GM18498 (cell line): ENCODE measurements at regions not wholly inside any gene's neighbourhood (a gene's known extent, or its start where the extent isn't known, plus 50 kb on each side); places are given as distances from the start of the nearest gene placed in this dataset.
"Not testable (repeated sequence)": the region's sequence is repeated elsewhere in the genome, so short reads cannot be mapped to it uniquely, and the experiment has no call there.

ENCODE experiments used
- ATAC-seq: cut with Tn5 transposase; IDR thresholded peaks from one replicate; pipeline ENCODE4 v1.9.1; 2021; ENCODE audit warnings: mild to moderate bottlenecking, moderate library complexity; ENCODE audit not compliant: unreplicated experiment

DNA sequence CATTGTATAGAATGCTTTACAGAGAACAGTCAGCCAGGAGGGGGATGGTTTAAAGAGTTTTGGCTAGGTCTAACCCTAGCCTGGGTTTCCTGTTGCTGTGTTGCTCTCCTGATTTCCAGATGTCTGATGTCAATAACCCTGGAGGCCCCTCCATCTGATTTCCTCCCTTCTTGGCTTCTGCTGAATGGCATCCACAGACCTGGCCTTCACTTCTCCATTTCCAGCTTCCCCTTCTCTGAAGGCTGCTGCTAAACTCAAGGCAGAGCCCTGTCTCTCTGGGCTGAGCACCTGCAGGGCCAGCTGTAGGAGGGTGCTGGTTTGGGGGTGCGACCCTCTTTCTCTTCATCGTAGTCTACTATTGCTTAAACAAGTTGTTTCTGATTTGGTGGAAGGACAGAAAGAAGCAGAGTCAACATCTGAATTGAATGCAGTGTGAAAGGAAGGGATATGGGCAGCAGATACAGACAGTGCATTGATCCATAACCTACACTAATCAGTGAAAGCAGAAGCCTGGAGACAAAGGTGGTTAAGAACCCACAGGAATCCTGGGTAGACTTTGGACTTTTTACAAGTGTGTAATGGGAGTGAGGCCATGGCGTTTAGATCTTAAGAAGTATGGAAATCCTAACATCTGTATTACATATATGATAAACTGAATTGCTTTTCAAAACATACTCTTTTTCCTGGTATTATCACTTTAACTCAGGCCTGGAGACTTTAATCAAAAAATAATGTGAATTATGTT lies 153.6 kb downstream of the HRH4 start:
- ATAC-seq: no peak

- no peak for ATAC-seq
Observed at GRCh38 chr18:24616653-24617052, 156.2 kb downstream of the HRH4 start.

DNA sequence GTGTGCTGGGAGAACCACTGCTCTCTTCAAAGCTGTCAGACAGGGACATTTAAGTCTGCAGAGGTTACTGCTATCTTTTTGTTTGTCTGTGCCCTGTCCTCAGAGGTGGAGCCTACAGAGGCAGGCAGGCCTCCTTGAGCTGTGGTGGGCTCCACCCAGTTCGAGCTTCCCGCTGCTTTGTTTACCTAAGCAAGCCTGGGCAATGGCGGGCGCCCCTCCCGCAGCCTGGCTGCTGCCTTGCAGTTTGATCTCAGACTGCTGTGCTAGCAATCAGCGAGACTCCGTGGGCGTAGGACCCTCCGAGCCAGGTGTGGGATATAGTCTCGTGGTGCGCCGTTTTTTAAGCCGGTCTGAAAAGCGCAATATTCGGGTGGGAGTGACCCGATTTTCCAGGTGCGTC lies 164.0 kb downstream of the HRH4 start:
- ATAC-seq: not testable (repeated sequence)

GRCh38 chr18:24627644-24628315 lies 167.3 kb downstream of the HRH4 start:
- ATAC-seq: no peak

GRCh38 chr18:24628326-24628725 lies 167.9 kb downstream of the HRH4 start:
- no peak for ATAC-seq

DNA sequence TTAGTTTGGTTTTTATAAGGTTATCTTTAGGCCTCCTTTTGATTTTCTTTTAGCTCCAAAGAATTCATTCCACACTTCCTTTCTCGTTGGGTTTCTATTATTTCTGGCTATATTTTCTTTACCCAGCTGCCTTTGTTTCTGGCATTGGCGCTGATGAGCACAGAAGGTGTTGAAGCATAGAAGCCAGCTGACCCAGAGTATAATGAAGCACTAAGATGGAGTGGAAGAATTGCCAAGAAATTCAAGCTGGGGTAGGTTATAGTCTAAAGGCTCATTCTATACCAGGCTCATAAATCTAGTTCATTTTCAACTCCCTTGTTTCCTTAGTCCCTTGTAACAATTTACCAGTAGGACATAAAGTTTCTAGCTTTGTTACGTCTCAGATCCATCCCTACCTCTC lies 169.5 kb downstream of the HRH4 start:
- ATAC-seq: no peak

DNA sequence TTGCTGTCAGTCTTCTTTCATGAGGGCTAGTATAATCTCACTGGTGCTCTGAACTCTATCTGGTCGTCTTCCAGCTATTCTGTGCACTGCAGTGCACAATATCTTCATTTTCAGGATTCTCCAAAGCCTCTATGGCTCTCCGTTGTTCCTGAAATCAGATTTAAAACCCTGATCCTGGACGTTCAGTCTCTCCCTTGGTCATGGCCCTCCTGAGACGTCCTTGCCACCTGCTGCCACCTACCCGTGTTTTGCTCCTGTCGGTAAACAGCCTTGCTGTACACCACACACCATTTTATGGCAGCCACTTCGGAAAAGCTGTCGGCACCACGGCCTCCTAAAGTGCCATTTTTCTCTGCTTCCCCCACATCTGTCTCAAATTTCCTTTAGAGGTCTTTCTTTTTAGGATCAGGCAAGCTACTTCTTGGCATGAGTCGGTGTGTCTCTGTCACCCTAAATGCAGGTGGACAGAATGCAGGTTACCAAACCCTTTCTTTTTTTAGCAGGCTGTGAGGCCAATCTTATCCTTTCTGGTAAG lies 170.0 kb downstream of the HRH4 start:
- ATAC-seq: no peak

DNA sequence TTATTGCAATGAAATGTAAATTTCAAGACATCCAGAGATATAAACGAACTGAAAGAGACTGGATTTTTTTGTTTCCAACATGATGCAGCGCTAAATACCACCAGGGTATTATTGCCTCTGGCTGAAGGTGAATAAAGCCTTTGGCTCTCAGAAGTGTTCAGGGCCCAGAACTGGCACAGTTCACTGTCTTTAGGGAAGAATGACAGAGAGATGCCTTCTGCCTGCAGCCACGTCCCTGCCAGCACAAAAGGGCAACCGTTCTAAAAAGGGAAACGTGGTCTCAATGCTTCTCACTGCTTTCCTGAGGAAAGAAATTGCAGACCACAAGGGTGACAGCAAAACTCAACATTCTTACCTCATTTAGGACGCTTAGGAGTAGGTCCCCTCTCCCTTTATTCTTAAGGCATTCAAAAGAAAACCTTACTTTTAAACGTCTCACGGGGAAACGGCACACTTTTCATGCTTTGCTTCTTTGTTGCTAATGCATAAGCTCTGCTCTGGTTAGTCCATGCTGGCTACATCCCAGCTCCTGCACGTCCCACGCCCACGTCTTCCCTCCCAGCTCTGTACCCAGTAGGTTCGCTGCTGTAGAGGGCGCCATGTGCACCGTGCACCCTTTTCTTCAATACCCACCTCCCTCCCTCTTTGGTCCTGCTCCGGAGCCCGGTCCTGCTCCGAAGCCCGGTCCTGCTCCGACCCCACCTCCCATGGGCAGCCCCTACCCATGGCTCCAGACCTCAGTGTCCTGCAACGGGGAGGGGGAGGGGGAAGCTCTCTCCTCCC lies 171.0 kb downstream of the HRH4 start:
- ATAC-seq: no peak

GRCh38 chr18:24632158-24632988 lies 171.9 kb downstream of the HRH4 start:
- no peak for ATAC-seq

DNA sequence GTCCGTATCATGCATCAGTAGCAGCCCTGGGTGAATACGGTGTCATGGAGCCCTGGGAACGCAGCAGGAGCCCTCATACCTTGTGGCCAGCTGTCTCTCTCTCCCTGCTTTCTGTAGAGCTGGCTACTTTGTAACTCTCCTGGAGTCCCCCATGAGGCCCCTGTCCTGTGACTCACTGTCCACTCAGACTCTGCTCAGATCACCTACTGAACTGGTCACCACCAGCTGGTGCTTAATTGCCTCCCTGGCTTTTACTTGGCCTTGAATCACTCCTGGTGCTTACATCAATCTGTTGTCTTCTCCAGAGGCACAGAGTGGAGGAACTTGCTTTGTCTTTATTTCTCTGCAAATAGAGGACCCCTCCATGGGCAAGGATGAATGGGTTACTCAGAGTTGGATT lies 172.7 kb downstream of the HRH4 start:
- no peak for ATAC-seq

DNA sequence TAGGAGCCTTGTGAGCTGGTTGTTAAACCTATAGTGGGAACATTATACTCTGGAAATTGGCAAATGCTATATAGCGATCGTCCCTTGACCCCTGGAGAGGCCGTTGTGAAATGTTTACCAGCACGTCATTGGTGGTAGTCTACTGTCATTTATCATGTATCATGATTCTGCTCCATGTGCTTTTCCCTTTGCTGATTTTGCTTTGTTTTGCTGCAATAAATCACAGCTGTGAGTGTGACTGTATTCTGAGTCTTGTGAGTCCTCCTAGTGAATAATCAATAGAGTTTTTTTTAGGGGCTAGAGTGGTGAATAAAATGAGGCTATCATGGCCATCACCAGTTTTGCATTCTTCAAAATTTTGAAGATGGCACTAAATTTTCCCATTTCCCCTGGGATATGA lies 189.1 kb downstream of the HRH4 start:
- ATAC-seq: no peak

GRCh38 chr18:24651434-24651833 lies 191.0 kb downstream of the HRH4 start:
- ATAC-seq: no peak

GRCh38 chr18:24656050-24656449 lies 195.6 kb downstream of the HRH4 start:
- no peak for ATAC-seq

DNA sequence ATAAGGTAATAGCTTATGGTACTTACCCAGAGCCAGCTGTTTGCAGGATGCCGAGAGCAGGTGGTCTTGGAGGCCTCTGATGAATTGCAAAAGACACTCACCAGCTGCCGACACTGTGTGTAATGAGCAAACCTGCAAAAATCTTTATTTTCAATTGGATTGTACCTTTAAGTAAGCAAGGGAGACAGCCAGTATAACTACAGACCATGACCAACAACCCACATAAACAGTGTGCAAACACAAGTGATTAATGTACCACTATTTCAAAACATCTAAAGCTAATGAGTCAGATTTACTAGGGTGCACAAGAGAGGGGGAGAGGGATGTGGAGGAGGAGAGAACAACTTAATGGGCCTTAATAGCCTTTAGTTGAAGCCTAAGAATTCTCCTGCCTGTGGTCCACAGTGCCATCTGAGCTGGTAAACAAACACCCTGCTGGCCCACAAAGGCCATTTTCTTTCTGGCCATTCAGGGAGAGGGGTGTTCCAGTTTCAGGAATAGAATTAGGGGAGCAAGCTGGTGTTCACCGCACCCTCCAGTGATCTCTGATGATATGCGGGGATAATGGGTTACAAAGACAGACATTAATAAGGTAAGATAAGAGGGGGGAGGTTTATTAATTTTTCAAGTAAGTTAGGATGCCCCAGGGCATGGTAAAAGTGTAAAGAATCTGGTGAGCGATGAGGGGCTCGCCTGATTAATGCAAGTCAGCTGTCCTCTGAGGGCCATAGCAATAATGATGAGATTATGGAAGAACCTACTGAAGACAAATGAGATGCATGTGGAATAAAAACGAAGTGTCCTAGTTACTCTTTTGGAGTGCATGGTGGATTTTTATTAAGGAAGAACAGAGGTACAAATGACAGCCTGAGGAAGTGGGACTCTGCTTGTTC lies 196.4 kb downstream of the HRH4 start:
- no peak for ATAC-seq

DNA sequence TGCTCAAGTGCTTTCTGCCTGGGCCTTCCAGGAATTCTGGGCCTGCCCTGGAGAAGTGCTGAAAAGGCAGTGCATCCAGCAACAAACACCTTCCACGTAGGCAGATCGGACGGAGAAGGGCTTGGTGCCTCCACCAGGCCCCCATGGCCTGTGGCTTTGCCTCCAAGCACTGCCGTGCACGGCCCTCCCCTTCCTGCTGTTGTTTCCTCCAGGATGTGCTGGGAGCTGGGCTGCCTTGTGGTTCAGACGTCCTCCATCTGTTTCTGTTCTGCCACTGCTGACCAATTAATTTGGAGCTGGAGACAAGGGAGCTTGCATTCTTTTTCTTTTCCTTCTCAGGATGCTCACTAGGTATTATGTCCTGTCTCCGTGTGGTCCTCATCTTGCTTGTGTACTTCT lies 197.0 kb downstream of the HRH4 start:
- ATAC-seq: no peak

- no peak for ATAC-seq
Observed at GRCh38 chr18:24658302-24658701, 197.9 kb downstream of the HRH4 start.

- ATAC-seq: peak; percentile 78
Observed at GRCh38 chr18:24659827-24660720, 199.6 kb downstream of the HRH4 start.

- ATAC-seq: no peak
Observed at GRCh38 chr18:24660956-24661355, 200.5 kb downstream of the HRH4 start.

DNA sequence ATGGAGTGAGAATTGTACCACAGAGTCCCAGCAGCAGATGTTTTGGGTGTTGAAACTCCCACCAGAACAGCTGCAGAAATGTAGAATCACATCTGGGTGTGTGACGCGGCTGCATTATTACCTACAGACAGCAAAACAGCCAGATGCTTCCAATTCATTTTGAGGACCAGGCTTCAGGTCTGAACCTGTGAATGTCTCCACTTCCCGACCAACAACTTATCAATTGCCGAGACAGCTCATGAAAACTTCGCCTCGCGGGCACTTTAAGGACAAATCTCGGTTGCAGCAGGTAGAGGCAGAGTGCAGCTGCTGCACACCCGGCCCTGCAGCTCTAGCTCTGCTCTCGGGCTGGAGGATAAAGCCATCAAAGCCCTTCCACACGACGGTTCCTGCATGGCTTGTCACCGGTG lies 202.0 kb downstream of the HRH4 start:
- ATAC-seq: no peak
